ENCODE measurements at regions not wholly inside any gene's neighbourhood (a gene's known extent, or its start where the extent isn't known, plus 50 kb on each side); places are given as distances from the start of the nearest gene placed in this dataset.
A peak's percentile ranks its signal among the peaks of the same experiment; 100 is the strongest.

GRCh38 chr13:53204598-53204997 lies 176.0 kb downstream of the OLFM4 start:
- H3K4me3 ChIP-seq = no peak overlapping the region
- TF ChIP-seq EP300 (IDR thresholded peaks at IDR 0.05) (no peak), POLR2A (IDR thresholded peaks at IDR 0.05) (no peak), CTCF (IDR thresholded peaks at IDR 0.05) (no peak)
- WGBS, 2 donors = 71% methylated on average over 4 of the region's 4 CpGs
- H3K27me3 ChIP-seq = peaks cover 0 to 21% of the 10 kb centered on the region in 2 donors
- H3K9me3 ChIP-seq = no peaks in the 10 kb centered on the region
- H3K27ac ChIP-seq = no peak overlapping the region
- peaks cover 0 to 15% (median 0%) of the 10 kb centered on the region in 4 donors for H3K4me1 ChIP-seq
- H3K36me3 ChIP-seq = no peaks in the 10 kb centered on the region
- DNase-seq (ENCODE audit: low spot score in 2 of 2) = no peak

GRCh38 chr13:53206455-53206854 lies 177.8 kb downstream of the OLFM4 start:
- Histone ChIP-seq H3K27me3 (peaks cover 0 to 5% of the 10 kb centered on the region in 2 donors), H3K9me3 (no peaks in the 10 kb centered on the region), H3K4me1 (peaks cover 0 to 7% (median 0%) of the 10 kb centered on the region in 4 donors), H3K27ac (no peak overlapping the region), H3K4me3 (no peak overlapping the region), H3K36me3 (no peaks in the 10 kb centered on the region)
- TF ChIP-seq EP300 (IDR thresholded peaks at IDR 0.05) (no peak), CTCF (IDR thresholded peaks at IDR 0.05) (peak in 1 of 5 experiments; percentile 24)
- 4 to 9% methylated on average over 1 of the region's 1 CpG for WGBS, 2 donors
- DNase-seq (ENCODE audit: low spot score in 2 of 2) = no peak

- 80 to 88% methylated on average over 3 of the region's 3 CpGs for WGBS, 2 donors
- Histone ChIP-seq H3K27ac (no peak overlapping the region), H3K27me3 (no peaks in the 10 kb centered on the region), H3K36me3 (no peaks in the 10 kb centered on the region), H3K4me1 (no peaks in the 10 kb centered on the region), H3K4me3 (no peak overlapping the region), H3K9me3 (no peaks in the 10 kb centered on the region)
- no peak for TF ChIP-seq EP300 (IDR thresholded peaks at IDR 0.05)
- no peak for TF ChIP-seq POLR2A (IDR thresholded peaks at IDR 0.05)
- no peak for TF ChIP-seq CTCF (IDR thresholded peaks at IDR 0.05)
- no peak for DNase-seq (ENCODE audit: low spot score in 2 of 2)
These were observed 178.9 kb downstream of the OLFM4 start for GRCh38 chr13:53207556-53207955.

GRCh38 chr13:53214433-53214832 lies 185.8 kb downstream of the OLFM4 start:
- TF ChIP-seq CTCF (IDR thresholded peaks at IDR 0.05) = no peak
- TF ChIP-seq EP300 (IDR thresholded peaks at IDR 0.05) = no peak
- TF ChIP-seq POLR2A (IDR thresholded peaks at IDR 0.05) = no peak
- 63 to 64% methylated on average over 4 of the region's 4 CpGs for WGBS, 2 donors
- Histone ChIP-seq H3K9me3 (no peaks in the 10 kb centered on the region), H3K36me3 (no peaks in the 10 kb centered on the region), H3K27me3 (no peaks in the 10 kb centered on the region), H3K4me3 (no peak overlapping the region), H3K27ac (no peak overlapping the region), H3K4me1 (no peaks in the 10 kb centered on the region)
- DNase-seq (ENCODE audit: low spot score in 2 of 2) = no peak

GRCh38 chr13:53215563-53215962 lies 186.9 kb downstream of the OLFM4 start:
- DNase-seq (ENCODE audit: low spot score in 2 of 2) = no peak
- TF ChIP-seq POLR2A (IDR thresholded peaks at IDR 0.05) (no peak), EP300 (IDR thresholded peaks at IDR 0.05) (no peak), CTCF (IDR thresholded peaks at IDR 0.05) (no peak)
- Histone ChIP-seq H3K9me3 (no peaks in the 10 kb centered on the region), H3K27me3 (no peaks in the 10 kb centered on the region), H3K27ac (no peak overlapping the region), H3K36me3 (no peaks in the 10 kb centered on the region), H3K4me3 (no peak overlapping the region), H3K4me1 (no peaks in the 10 kb centered on the region)
- WGBS, 2 donors = 53 to 60% methylated on average over 2 of the region's 2 CpGs

All from tibial nerve (tissue), 4 donors.